ENCODE measurements at regions not wholly inside any gene's neighbourhood (a gene's known extent, or its start where the extent isn't known, plus 50 kb on each side); places are given as distances from the start of the nearest gene placed in this dataset.
A peak's percentile ranks its signal among the peaks of the same experiment; 100 is the strongest.

- Histone ChIP-seq H2AFZ (ENCODE audit: low read length) (no peak overlapping the region), H3K79me2 (ENCODE audit: insufficient read depth, low read depth, low read length) (no peaks in the 10 kb centered on the region), H3K4me1 (ENCODE audit: insufficient read depth, low read length, poor library complexity, severe bottlenecking) (peaks cover 35% of the 10 kb centered on the region), H3K4me2 (ENCODE audit: low read length) (no peak overlapping the region), H3K27ac (ENCODE audit: low read depth, low read length, poor library complexity, severe bottlenecking) (no peak overlapping the region), H3K4me3 (ENCODE audit: low read depth, low read length, poor library complexity, severe bottlenecking) (no peak overlapping the region), H3K9me3 (ENCODE audit: low read length) (no peaks in the 10 kb centered on the region), H3K36me3 (ENCODE audit: insufficient read depth, low read length) (no peaks in the 10 kb centered on the region), H4K20me1 (ENCODE audit: insufficient read depth, low read length) (no peaks in the 10 kb centered on the region), H3K9me2 (ENCODE audit: insufficient read depth, low read length) (no peaks in the 10 kb centered on the region)
- no peak for TF ChIP-seq EZH2phosphoT487 (IDR thresholded peaks at IDR 0.05; ENCODE audit: borderline replicate concordance, low read depth, low read length)
- no peak for TF ChIP-seq CTCF (conservative IDR thresholded peaks at IDR 0.05; ENCODE audit: low read length)
- no peak for DNase-seq (ENCODE audit: low spot score)
- intact Hi-C loops (cut with micrococcal nuclease; ENCODE audit: unreplicated experiment) = no loop called here
- BruUV-seq (replicated peaks) = no TSS peak
- ChIA-PET POLR2A (interaction anchor here (0.9 to 1.0 kb wide), 2 partner anchors 11 to 125 kb away, joined by 3 to 5 read pairs; no protein-coding TSS in a partner anchor), CTCF (ENCODE audit: unreplicated experiment) (no interaction called here)
Observed at GRCh38 chr18:62647179-62647578, 68.2 kb upstream of the PHLPP1 start.

GRCh38 chr18:62648045-62648678 lies 67.2 kb upstream of the PHLPP1 start:
- no peak overlapping the region for H3K4me2 ChIP-seq (ENCODE audit: low read length)
- TF ChIP-seq CTCF (conservative IDR thresholded peaks at IDR 0.05; ENCODE audit: low read length) (no peak), EZH2phosphoT487 (IDR thresholded peaks at IDR 0.05; ENCODE audit: borderline replicate concordance, low read depth, low read length) (no peak)
- BruUV-seq (replicated peaks) = no TSS peak
- CTCF ChIA-PET (ENCODE audit: unreplicated experiment) = no interaction called here
- H3K4me3 ChIP-seq (ENCODE audit: low read depth, low read length, poor library complexity, severe bottlenecking) = no peak overlapping the region
- no peaks in the 10 kb centered on the region for H3K36me3 ChIP-seq (ENCODE audit: insufficient read depth, low read length)
- H2AFZ ChIP-seq (ENCODE audit: low read length) = peak overlapping the region; percentile 36; the same call in 1 of the 2 replicates
- no peaks in the 10 kb centered on the region for H3K79me2 ChIP-seq (ENCODE audit: insufficient read depth, low read depth, low read length)
- peaks cover 44% of the 10 kb centered on the region for H3K4me1 ChIP-seq (ENCODE audit: insufficient read depth, low read length, poor library complexity, severe bottlenecking)
- DNase-seq (ENCODE audit: low spot score) = no peak
- H3K27ac ChIP-seq (ENCODE audit: low read depth, low read length, poor library complexity, severe bottlenecking) = no peak overlapping the region
- POLR2A ChIA-PET = interaction anchor here (0.7 to 1.2 kb wide), 6 partner anchors 10 to 126 kb away, joined by 3 to 7 read pairs (median 3); no protein-coding TSS in a partner anchor
- H3K9me3 ChIP-seq (ENCODE audit: low read length) = no peaks in the 10 kb centered on the region
- intact Hi-C loops (cut with micrococcal nuclease; ENCODE audit: unreplicated experiment) = no loop called here
- no peaks in the 10 kb centered on the region for H4K20me1 ChIP-seq (ENCODE audit: insufficient read depth, low read length)
- no peaks in the 10 kb centered on the region for H3K9me2 ChIP-seq (ENCODE audit: insufficient read depth, low read length)

Measured in OCI-LY7 (cell line).